OCI-LY3 (cell line): ENCODE measurements at regions not wholly inside any gene's neighbourhood (a gene's known extent, or its start where the extent isn't known, plus 50 kb on each side); places are given as distances from the start of the nearest gene placed in this dataset.

Source experiments
- H2AFZ ChIP-seq: fragments of 200-600, 300-600 bp; shearing (Covaris generic); 2 replicates; pipeline ENCODE4 v1.6.0; 2014; ENCODE audit warnings: antibody characterized with exemption, low read depth, low read length
- H3K27ac ChIP-seq: fragments of 200-600, 300-600 bp; sonication (generic); 2 replicates; pipeline ENCODE4 v1.5.1; 2014; ENCODE audit warnings: mild to moderate bottlenecking, low read length, moderate library complexity, mixed read lengths
- H3K27me3 ChIP-seq: fragments of 200-600, 300-600 bp; sonication (generic); 2 replicates; pipeline ENCODE4 v1.6.1; 2014; ENCODE audit warnings: low read depth, low read length, mixed read lengths
- H3K36me3 ChIP-seq: fragments of 200-600, 300-600 bp; sonication (generic); replicated peaks from 2 replicates; pipeline ENCODE3; 2014; ENCODE audit warnings: low read depth, low read length, mixed read lengths
- H3K4me1 ChIP-seq: fragments of 300-600, 200-600 bp; sonication (generic); 2 replicates; pipeline ENCODE4 v1.6.1; 2014; ENCODE audit warnings: low read length, mixed read lengths
- H3K4me2 ChIP-seq: fragments of 200-600, 300-600 bp; sonication (generic); 2 replicates; pipeline ENCODE4 v1.6.1; 2014; ENCODE audit warnings: low read length, mixed read lengths
- H3K4me3 ChIP-seq: fragments of 300-600, 200-600 bp; sonication (generic); 2 replicates; pipeline ENCODE4 v1.5.1; 2014; ENCODE audit warnings: antibody characterized with exemption, mild to moderate bottlenecking, low read length, moderate library complexity
- H3K79me2 ChIP-seq: fragments of 300-600, 200-600 bp; shearing (Covaris generic); 2 replicates; pipeline ENCODE4 v1.6.1; 2014; ENCODE audit warnings: mild to moderate bottlenecking, low read length, mixed read lengths
- H3K9ac ChIP-seq: fragments of 300-600, 200-600 bp; shearing (Covaris generic); 2 replicates; pipeline ENCODE4 v1.6.0; 2014; ENCODE audit warnings: mild to moderate bottlenecking, low read length, moderate library complexity
- H3K9me3 ChIP-seq: fragments of 200-600, 300-600 bp; shearing (Covaris generic); 2 replicates; pipeline ENCODE4 v1.6.1; 2014; ENCODE audit warnings: low read length, mixed read lengths; ENCODE audit not compliant: insufficient read depth
- H4K20me1 ChIP-seq: fragments of 200-600, 300-600 bp; sonication (generic); 2 replicates; pipeline ENCODE4 v1.6.1; 2016; ENCODE audit warnings: low read length, mixed read lengths; ENCODE audit not compliant: insufficient read depth
- CTCF ChIP-seq: fragments of 200-600, 300-600 bp; sonication (generic); IDR thresholded peaks from 2 replicates; pipeline ENCODE4 v1.5.1; 2014; ENCODE audit warnings: antibody characterized with exemption, low read length, low read depth
- EZH2phosphoT487 ChIP-seq: fragments of 200-600 bp; shearing (Covaris generic); IDR thresholded peaks from 2 replicates; pipeline ENCODE4 v1.6.1; 2018; ENCODE audit warnings: antibody characterized with exemption, mixed run types, low read depth

DNA sequence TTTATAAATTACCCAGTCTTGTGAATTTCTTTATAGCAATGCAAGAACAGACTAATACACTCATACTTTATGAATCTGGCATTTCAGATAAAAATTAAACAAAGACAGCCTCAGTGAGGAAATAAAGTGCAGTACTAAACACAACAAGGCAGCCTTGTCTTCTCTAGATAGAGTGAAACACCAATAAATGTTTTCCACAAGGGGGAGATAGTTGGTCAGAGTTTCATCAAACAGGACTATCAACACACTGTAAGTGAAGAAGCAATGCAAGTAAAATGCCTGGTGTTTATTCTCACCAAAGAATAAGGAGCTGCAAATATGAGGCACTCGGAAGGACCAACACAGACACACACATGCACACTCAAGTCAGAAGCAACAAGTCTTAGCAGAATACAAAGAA lies 62.8 kb downstream of the FAM9B start:
- no peaks in the 10 kb centered on the region for H3K36me3 ChIP-seq
- no peaks in the 10 kb centered on the region for H4K20me1 ChIP-seq
- no peaks in the 10 kb centered on the region for H3K27me3 ChIP-seq
- TF ChIP-seq CTCF (peak; percentile 32), EZH2phosphoT487 (no peak)
- H3K4me3 ChIP-seq: no peak overlapping the region
- no peak overlapping the region for H3K27ac ChIP-seq
- no peaks in the 10 kb centered on the region for H3K4me1 ChIP-seq
- no peaks in the 10 kb centered on the region for H3K9me3 ChIP-seq
- no peak overlapping the region for H2AFZ ChIP-seq
- H3K4me2 ChIP-seq: no peak overlapping the region
- H3K9ac ChIP-seq: no peak overlapping the region
- no peaks in the 10 kb centered on the region for H3K79me2 ChIP-seq

GRCh38 chrX:8969378-8969777 lies 64.5 kb downstream of the FAM9B start:
- no peaks in the 10 kb centered on the region for H3K27me3 ChIP-seq
- no peaks in the 10 kb centered on the region for H3K36me3 ChIP-seq
- no peak overlapping the region for H3K4me3 ChIP-seq
- H4K20me1 ChIP-seq: no peaks in the 10 kb centered on the region
- no peak overlapping the region for H2AFZ ChIP-seq
- no peaks in the 10 kb centered on the region for H3K9me3 ChIP-seq
- no peaks in the 10 kb centered on the region for H3K4me1 ChIP-seq
- H3K27ac ChIP-seq: no peak overlapping the region
- TF ChIP-seq CTCF: no peak
- TF ChIP-seq EZH2phosphoT487: no peak
- H3K4me2 ChIP-seq: no peak overlapping the region
- H3K79me2 ChIP-seq: no peaks in the 10 kb centered on the region
- H3K9ac ChIP-seq: no peak overlapping the region

- no peak for TF ChIP-seq EZH2phosphoT487
- TF ChIP-seq CTCF: no peak
- no peak overlapping the region for H3K4me3 ChIP-seq
- H3K4me2 ChIP-seq: no peak overlapping the region
- H3K27me3 ChIP-seq: no peaks in the 10 kb centered on the region
- no peaks in the 10 kb centered on the region for H4K20me1 ChIP-seq
- no peaks in the 10 kb centered on the region for H3K9me3 ChIP-seq
- no peaks in the 10 kb centered on the region for H3K79me2 ChIP-seq
- H3K27ac ChIP-seq: no peak overlapping the region
- no peaks in the 10 kb centered on the region for H3K4me1 ChIP-seq
- no peak overlapping the region for H3K9ac ChIP-seq
- no peaks in the 10 kb centered on the region for H3K36me3 ChIP-seq
- no peak overlapping the region for H2AFZ ChIP-seq
These were observed 66.5 kb downstream of the FAM9B start for GRCh38 chrX:8967461-8967860.

DNA sequence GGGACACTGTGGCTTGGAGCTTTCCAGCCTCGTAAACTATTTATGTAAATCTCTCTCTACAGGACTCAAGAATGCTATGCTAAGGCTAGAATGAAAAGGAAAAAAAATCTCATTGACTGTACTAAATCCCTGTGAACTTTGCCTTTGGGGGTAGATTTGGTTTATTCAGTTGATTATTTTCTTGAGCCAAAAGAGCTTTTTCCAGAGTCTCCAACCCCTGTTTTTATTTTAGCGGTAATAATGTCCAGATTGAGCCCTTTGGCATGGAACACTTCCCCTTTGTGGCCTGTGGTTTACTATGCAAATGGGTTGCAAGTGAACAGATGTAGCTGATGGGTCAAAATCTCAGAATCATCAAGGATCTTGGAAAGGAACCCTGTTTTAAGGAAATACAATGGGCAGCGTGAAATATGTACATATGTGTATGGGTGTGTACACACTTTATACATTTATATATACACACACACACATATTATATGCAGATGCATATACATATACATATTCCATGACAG lies 72.9 kb downstream of the FAM9B start:
- Histone ChIP-seq H3K79me2 (no peaks in the 10 kb centered on the region), H3K4me3 (no peak overlapping the region), H4K20me1 (no peaks in the 10 kb centered on the region), H3K27me3 (no peaks in the 10 kb centered on the region), H2AFZ (no peak overlapping the region), H3K9me3 (no peaks in the 10 kb centered on the region), H3K4me2 (no peak overlapping the region), H3K27ac (no peak overlapping the region), H3K9ac (no peak overlapping the region), H3K36me3 (no peaks in the 10 kb centered on the region), H3K4me1 (0 out of 2 replicates have a peak, but pooled peaks cover 2% of the 10 kb centered on the region)
- TF ChIP-seq CTCF (no peak), EZH2phosphoT487 (no peak)
